ENCODE measurements at regions not wholly inside any gene's neighbourhood (a gene's known extent, or its start where the extent isn't known, plus 50 kb on each side); places are given as distances from the start of the nearest gene placed in this dataset.

- Histone ChIP-seq H3K4me1 (ENCODE audit: insufficient read depth, insufficient read length) (no peaks in the 10 kb centered on the region), H3K4me3 (ENCODE audit: insufficient read length, low read depth) (no peak overlapping the region), H3K36me3 (ENCODE audit: insufficient read depth, insufficient read length, low read length) (no peaks in the 10 kb centered on the region), H3K9me3 (ENCODE audit: insufficient read depth, low read length) (no peaks in the 10 kb centered on the region), H3K9ac (ENCODE audit: insufficient read length, low read depth) (no peak overlapping the region), H3K27me3 (ENCODE audit: insufficient read depth, insufficient read length) (no peaks in the 10 kb centered on the region)
- no peak for DNase-seq (ENCODE audit: low read depth, low spot score)
- TF ChIP-seq YY1 (IDR thresholded peaks at IDR 0.05; ENCODE audit: insufficient read depth, insufficient read length) (no peak), ZNF274 (IDR thresholded peaks at IDR 0.05; ENCODE audit: low read depth, low read length) (no peak), SUZ12 (IDR thresholded peaks at IDR 0.05; ENCODE audit: extremely low read depth, insufficient read depth, insufficient read length) (no peak)
Measured at GRCh38 chr13:105997581-105998550, 537.6 kb downstream of the EFNB2 start.

GRCh38 chr13:105996391-105997025 lies 539.0 kb downstream of the EFNB2 start:
- no peaks in the 10 kb centered on the region for H3K36me3 ChIP-seq (ENCODE audit: insufficient read depth, insufficient read length, low read length)
- no peaks in the 10 kb centered on the region for H3K27me3 ChIP-seq (ENCODE audit: insufficient read depth, insufficient read length)
- H3K4me3 ChIP-seq (ENCODE audit: insufficient read length, low read depth): no peak overlapping the region
- no peak for TF ChIP-seq ZNF274 (IDR thresholded peaks at IDR 0.05; ENCODE audit: low read depth, low read length)
- TF ChIP-seq YY1 (IDR thresholded peaks at IDR 0.05; ENCODE audit: insufficient read depth, insufficient read length): no peak
- TF ChIP-seq SUZ12 (IDR thresholded peaks at IDR 0.05; ENCODE audit: extremely low read depth, insufficient read depth, insufficient read length): no peak
- no peaks in the 10 kb centered on the region for H3K4me1 ChIP-seq (ENCODE audit: insufficient read depth, insufficient read length)
- DNase-seq (ENCODE audit: low read depth, low spot score): no peak
- no peaks in the 10 kb centered on the region for H3K9me3 ChIP-seq (ENCODE audit: insufficient read depth, low read length)
- H3K9ac ChIP-seq (ENCODE audit: insufficient read length, low read depth): no peak overlapping the region

GRCh38 chr13:105994340-105994739 lies 541.1 kb downstream of the EFNB2 start:
- no peak overlapping the region for H3K4me3 ChIP-seq (ENCODE audit: insufficient read length, low read depth)
- H3K9me3 ChIP-seq (ENCODE audit: insufficient read depth, low read length): no peaks in the 10 kb centered on the region
- no peaks in the 10 kb centered on the region for H3K4me1 ChIP-seq (ENCODE audit: insufficient read depth, insufficient read length)
- H3K27me3 ChIP-seq (ENCODE audit: insufficient read depth, insufficient read length): no peaks in the 10 kb centered on the region
- no peaks in the 10 kb centered on the region for H3K36me3 ChIP-seq (ENCODE audit: insufficient read depth, insufficient read length, low read length)
- TF ChIP-seq SUZ12 (IDR thresholded peaks at IDR 0.05; ENCODE audit: extremely low read depth, insufficient read depth, insufficient read length) (no peak), ZNF274 (IDR thresholded peaks at IDR 0.05; ENCODE audit: low read depth, low read length) (no peak), YY1 (IDR thresholded peaks at IDR 0.05; ENCODE audit: insufficient read depth, insufficient read length) (no peak)
- H3K9ac ChIP-seq (ENCODE audit: insufficient read length, low read depth): no peak overlapping the region
- DNase-seq (ENCODE audit: low read depth, low spot score): no peak

GRCh38 chr13:105991622-105992277 lies 543.7 kb downstream of the EFNB2 start:
- no peaks in the 10 kb centered on the region for H3K9me3 ChIP-seq (ENCODE audit: insufficient read depth, low read length)
- TF ChIP-seq YY1 (IDR thresholded peaks at IDR 0.05; ENCODE audit: insufficient read depth, insufficient read length) (no peak), SUZ12 (IDR thresholded peaks at IDR 0.05; ENCODE audit: extremely low read depth, insufficient read depth, insufficient read length) (no peak), ZNF274 (IDR thresholded peaks at IDR 0.05; ENCODE audit: low read depth, low read length) (no peak)
- H3K4me3 ChIP-seq (ENCODE audit: insufficient read length, low read depth): no peak overlapping the region
- H3K36me3 ChIP-seq (ENCODE audit: insufficient read depth, insufficient read length, low read length): no peaks in the 10 kb centered on the region
- no peak for DNase-seq (ENCODE audit: low read depth, low spot score)
- no peaks in the 10 kb centered on the region for H3K4me1 ChIP-seq (ENCODE audit: insufficient read depth, insufficient read length)
- H3K9ac ChIP-seq (ENCODE audit: insufficient read length, low read depth): no peak overlapping the region
- H3K27me3 ChIP-seq (ENCODE audit: insufficient read depth, insufficient read length): no peaks in the 10 kb centered on the region

- Histone ChIP-seq H3K4me1 (ENCODE audit: insufficient read depth, insufficient read length) (no peaks in the 10 kb centered on the region), H3K36me3 (ENCODE audit: insufficient read depth, insufficient read length, low read length) (no peaks in the 10 kb centered on the region), H3K27me3 (ENCODE audit: insufficient read depth, insufficient read length) (no peaks in the 10 kb centered on the region), H3K9me3 (ENCODE audit: insufficient read depth, low read length) (no peaks in the 10 kb centered on the region), H3K9ac (ENCODE audit: insufficient read length, low read depth) (no peak overlapping the region), H3K4me3 (ENCODE audit: insufficient read length, low read depth) (no peak overlapping the region)
- TF ChIP-seq YY1 (IDR thresholded peaks at IDR 0.05; ENCODE audit: insufficient read depth, insufficient read length) (no peak), SUZ12 (IDR thresholded peaks at IDR 0.05; ENCODE audit: extremely low read depth, insufficient read depth, insufficient read length) (no peak), ZNF274 (IDR thresholded peaks at IDR 0.05; ENCODE audit: low read depth, low read length) (no peak)
- DNase-seq (ENCODE audit: low read depth, low spot score): no peak
Measured at GRCh38 chr13:105991131-105991530, 544.3 kb downstream of the EFNB2 start.

GRCh38 chr13:105990256-105990958 lies 545.1 kb downstream of the EFNB2 start:
- H3K9me3 ChIP-seq (ENCODE audit: insufficient read depth, low read length): no peaks in the 10 kb centered on the region
- TF ChIP-seq SUZ12 (IDR thresholded peaks at IDR 0.05; ENCODE audit: extremely low read depth, insufficient read depth, insufficient read length): no peak
- no peak for TF ChIP-seq YY1 (IDR thresholded peaks at IDR 0.05; ENCODE audit: insufficient read depth, insufficient read length)
- no peak for TF ChIP-seq ZNF274 (IDR thresholded peaks at IDR 0.05; ENCODE audit: low read depth, low read length)

More at GRCh38 chr13:105990256-105990958, 545.1 kb downstream of the EFNB2 start:
- no peaks in the 10 kb centered on the region for H3K27me3 ChIP-seq (ENCODE audit: insufficient read depth, insufficient read length)
- no peak overlapping the region for H3K4me3 ChIP-seq (ENCODE audit: insufficient read length, low read depth)
- H3K4me1 ChIP-seq (ENCODE audit: insufficient read depth, insufficient read length): no peaks in the 10 kb centered on the region
- no peak overlapping the region for H3K9ac ChIP-seq (ENCODE audit: insufficient read length, low read depth)
- DNase-seq (ENCODE audit: low read depth, low spot score): no peak
- no peaks in the 10 kb centered on the region for H3K36me3 ChIP-seq (ENCODE audit: insufficient read depth, insufficient read length, low read length)
